PC-9 (cell line): ENCODE measurements at regions not wholly inside any gene's neighbourhood (a gene's known extent, or its start where the extent isn't known, plus 50 kb on each side); places are given as distances from the start of the nearest gene placed in this dataset.

ENCODE experiments used
- BruUV-seq: library from RNA; stranded (reverse); fragments of 400-500 nt; replicated peaks from 2 replicates; lab custom pipeline; 2021; lab: Mats Ljungman, UMichigan
- CTCF ChIA-PET: fragments of 300-600 bp; sonication (Branson Sonifier 250); formaldehyde crosslinking; loops from one replicate; lab custom pipeline; 2022; ENCODE audit warnings: antibody characterized with exemption; lab: Charles Lee
- POLR2A ChIA-PET: fragments of 300-600 bp; sonication (Branson Sonifier 250); formaldehyde crosslinking; loops from one replicate; lab custom pipeline; 2022; ENCODE audit warnings: antibody characterized with exemption; ENCODE audit not compliant: unreplicated experiment; lab: Charles Lee
- DNase-seq, 2 experiments: peaks; one replicate each; pipeline versions ENCODE4 v3.0.0 to v3.0.0-alpha.2; 2015 to 2022; ENCODE audit warnings: mixed read lengths in 1 of 2
- H2AFZ ChIP-seq: fragments of 200-600 bp; sonication (generic); 2 replicates; pipeline ENCODE4 v1.8.1; 2017; ENCODE audit warnings: antibody characterized with exemption
- H3F3A ChIP-seq: fragments of 200-600 bp; sonication (generic); 2 replicates; pipeline ENCODE4 v1.8.1; 2017; ENCODE audit warnings: antibody characterized with exemption, mild to moderate bottlenecking, low read depth; ENCODE audit not compliant: insufficient read depth
- H3K27ac ChIP-seq: fragments of 200-600 bp; sonication (generic); 2 replicates; pipeline ENCODE4 v1.6.1; 2016; ENCODE audit warnings: mixed run types
- H3K27me3 ChIP-seq: fragments of 200-600 bp; sonication (generic); 2 replicates; pipeline ENCODE4 v1.6.1; 2016; ENCODE audit warnings: low read depth, mixed run types; ENCODE audit not compliant: insufficient read depth
- H3K36me3 ChIP-seq: fragments of 200-600 bp; sonication (generic); 2 replicates; pipeline ENCODE4 v1.6.1; 2016; ENCODE audit warnings: low read depth, mixed run types
- H3K4me1 ChIP-seq: fragments of 200-600 bp; sonication (generic); replicated peaks from 2 replicates; pipeline ENCODE4 v1.6.1; 2016; ENCODE audit warnings: mixed run types; ENCODE audit not compliant: insufficient read depth
- H3K4me2 ChIP-seq: fragments of 200-600 bp; sonication (generic); 2 replicates; pipeline ENCODE4 v1.6.1; 2017; ENCODE audit warnings: mixed run types
- H3K4me3 ChIP-seq: fragments of 200-600 bp; sonication (generic); 2 replicates; pipeline ENCODE4 v1.6.1; 2016; ENCODE audit warnings: mixed run types
- H3K79me2 ChIP-seq: fragments of 200-600 bp; sonication (generic); 2 replicates; pipeline ENCODE4 v1.6.1; 2017; ENCODE audit warnings: low read depth, mixed run types
- H3K9me2 ChIP-seq: fragments of 200-600 bp; sonication (generic); 2 replicates; pipeline ENCODE4 v1.8.1; 2017; ENCODE audit warnings: mild to moderate bottlenecking; ENCODE audit not compliant: insufficient read depth
- H3K9me3 ChIP-seq: fragments of 200-600 bp; sonication (generic); 2 replicates; pipeline ENCODE4 v1.8.1; 2016; ENCODE audit warnings: low read depth; ENCODE audit not compliant: insufficient read depth
- H4K20me1 ChIP-seq: fragments of 200-600 bp; sonication (generic); 2 replicates; pipeline ENCODE4 v1.8.1; 2017; ENCODE audit not compliant: insufficient read depth
- EZH2 ChIP-seq: fragments of 200-600 bp; sonication (generic); IDR thresholded peaks from 2 replicates; pipeline ENCODE4 v1.8.0; 2017; ENCODE audit warnings: antibody characterized with exemption, low read depth
- intact Hi-C: fragments of 100-400 bp; cut with micrococcal nuclease; formaldehyde crosslinking; loops from one replicate; pipeline ENCODE4 v1.10.0; 2022; ENCODE audit not compliant: unreplicated experiment
- TF ChIP-seq, protein P1 (sequence below): fragments of 200-600 bp; sonication (generic); conservative IDR thresholded peaks from 2 replicates; pipeline ENCODE4 v1.6.1; 2017; ENCODE audit warnings: mixed run types, antibody characterized with exemption, mild to moderate bottlenecking, moderate library complexity

- Histone ChIP-seq H3K4me2 (no peak overlapping the region), H3K27ac (no peak overlapping the region), H3K36me3 (no peaks in the 10 kb centered on the region), H3F3A (0 out of 2 replicates have a peak, but pooled peaks cover 4% of the 10 kb centered on the region), H3K9me3 (no peaks in the 10 kb centered on the region), H2AFZ (no peak overlapping the region), H3K27me3 (no peaks in the 10 kb centered on the region), H3K79me2 (no peaks in the 10 kb centered on the region), H4K20me1 (no peaks in the 10 kb centered on the region), H3K9me2 (no peaks in the 10 kb centered on the region), H3K4me3 (no peak overlapping the region), H3K4me1 (peaks cover 27% of the 10 kb centered on the region)
- POLR2A ChIA-PET = no interaction called here
- no peak for TF ChIP-seq EZH2
- TF ChIP-seq, protein P1, sequence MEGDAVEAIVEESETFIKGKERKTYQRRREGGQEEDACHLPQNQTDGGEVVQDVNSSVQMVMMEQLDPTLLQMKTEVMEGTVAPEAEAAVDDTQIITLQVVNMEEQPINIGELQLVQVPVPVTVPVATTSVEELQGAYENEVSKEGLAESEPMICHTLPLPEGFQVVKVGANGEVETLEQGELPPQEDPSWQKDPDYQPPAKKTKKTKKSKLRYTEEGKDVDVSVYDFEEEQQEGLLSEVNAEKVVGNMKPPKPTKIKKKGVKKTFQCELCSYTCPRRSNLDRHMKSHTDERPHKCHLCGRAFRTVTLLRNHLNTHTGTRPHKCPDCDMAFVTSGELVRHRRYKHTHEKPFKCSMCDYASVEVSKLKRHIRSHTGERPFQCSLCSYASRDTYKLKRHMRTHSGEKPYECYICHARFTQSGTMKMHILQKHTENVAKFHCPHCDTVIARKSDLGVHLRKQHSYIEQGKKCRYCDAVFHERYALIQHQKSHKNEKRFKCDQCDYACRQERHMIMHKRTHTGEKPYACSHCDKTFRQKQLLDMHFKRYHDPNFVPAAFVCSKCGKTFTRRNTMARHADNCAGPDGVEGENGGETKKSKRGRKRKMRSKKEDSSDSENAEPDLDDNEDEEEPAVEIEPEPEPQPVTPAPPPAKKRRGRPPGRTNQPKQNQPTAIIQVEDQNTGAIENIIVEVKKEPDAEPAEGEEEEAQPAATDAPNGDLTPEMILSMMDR = no peak
- DNase-seq = no peak
- CTCF ChIA-PET = no interaction called here
- intact Hi-C loops = no loop called here
- no TSS peak for BruUV-seq
Measured at GRCh38 chr17:68790492-68790891, 164.7 kb downstream of the ABCA8 start.

GRCh38 chr17:68789203-68789962, 165.8 kb downstream of the ABCA8 start:
- no peaks in the 10 kb centered on the region for H3K9me3 ChIP-seq
- no peaks in the 10 kb centered on the region for H3K9me2 ChIP-seq
- H2AFZ ChIP-seq = no peak overlapping the region
- H4K20me1 ChIP-seq = no peaks in the 10 kb centered on the region
- no peak overlapping the region for H3K4me3 ChIP-seq
- H3K79me2 ChIP-seq = no peaks in the 10 kb centered on the region
- BruUV-seq = no TSS peak
- intact Hi-C loops = no loop called here
- H3K4me2 ChIP-seq = no peak overlapping the region
- H3K27ac ChIP-seq = no peak overlapping the region
- TF ChIP-seq, protein P1 = no peak
- TF ChIP-seq EZH2 = no peak
- POLR2A ChIA-PET = no interaction called here
- peaks cover 17% of the 10 kb centered on the region for H3K4me1 ChIP-seq
- H3F3A ChIP-seq = 0 out of 2 replicates have a peak, but pooled peaks cover 3% of the 10 kb centered on the region
- no peaks in the 10 kb centered on the region for H3K36me3 ChIP-seq
- DNase-seq = no peak
- CTCF ChIA-PET = no interaction called here
- H3K27me3 ChIP-seq = no peaks in the 10 kb centered on the region

DNA sequence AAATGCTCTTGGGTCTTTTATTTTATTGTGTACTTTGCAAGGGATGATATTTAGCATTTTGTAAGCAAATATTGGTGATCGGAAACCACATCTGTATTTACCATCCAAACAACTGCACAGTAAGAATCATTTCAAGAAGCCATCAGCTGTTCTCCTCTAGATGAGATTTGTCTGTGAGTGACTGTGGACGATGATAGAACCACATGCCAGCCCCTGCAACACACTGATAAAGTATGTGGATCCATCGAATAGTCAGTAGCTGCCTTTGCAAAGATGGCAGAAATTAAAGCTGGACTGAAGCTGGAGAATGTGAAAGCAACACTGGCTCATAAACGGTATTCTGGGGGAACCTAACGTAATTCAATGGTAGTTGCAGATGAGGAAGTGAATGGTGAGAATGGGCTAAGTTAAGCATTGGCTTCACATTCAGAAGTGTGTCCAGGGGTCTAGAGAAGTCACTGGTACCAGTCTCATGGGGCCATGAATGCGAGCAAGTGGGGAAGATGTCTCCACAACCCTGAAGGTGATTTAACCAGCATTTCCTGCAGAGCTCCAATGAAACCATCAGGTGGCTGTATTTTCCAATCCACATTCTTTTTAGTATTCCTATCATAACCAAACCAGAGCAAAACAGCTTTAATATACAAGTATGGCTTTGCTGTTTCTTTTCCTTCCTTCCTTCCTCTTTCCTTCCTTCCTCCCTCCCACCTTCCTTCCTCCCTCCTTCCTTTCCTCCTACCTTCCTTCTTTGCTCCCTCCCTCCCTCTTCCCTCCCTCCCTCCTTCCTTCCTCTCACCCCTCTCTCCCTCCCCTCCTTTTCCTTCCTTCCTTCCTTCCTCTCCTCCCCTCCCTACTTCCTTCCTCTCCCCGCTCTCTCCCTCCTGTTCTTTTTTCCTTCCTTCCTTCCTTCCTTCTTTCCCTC, 169.4 kb downstream of the ABCA8 start:
- Histone ChIP-seq H3K27me3 (no peaks in the 10 kb centered on the region), H2AFZ (peak overlapping the region; percentile 29; the same call in 1 of the 2 replicates), H3F3A (no peaks in the 10 kb centered on the region), H3K79me2 (no peaks in the 10 kb centered on the region), H3K27ac (no peak overlapping the region), H3K4me2 (no peak overlapping the region), H3K4me1 (peaks cover 8% of the 10 kb centered on the region), H3K9me2 (no peaks in the 10 kb centered on the region), H3K4me3 (no peak overlapping the region), H3K9me3 (peaks cover 6% of the 10 kb centered on the region; the same call in 1 of the 2 replicates), H4K20me1 (no peaks in the 10 kb centered on the region), H3K36me3 (no peaks in the 10 kb centered on the region)
- POLR2A ChIA-PET = interaction anchor here (0.6 kb wide), 1 partner anchor 126 kb away, joined by 3 read pairs; no protein-coding TSS in a partner anchor
- intact Hi-C loops = no loop called here
- CTCF ChIA-PET = interaction anchor here (0.6 kb wide), 1 partner anchor 79 kb away, joined by 21 read pairs; no protein-coding TSS in a partner anchor
- no peak for TF ChIP-seq EZH2
- TF ChIP-seq, protein P1 = no peak
- DNase-seq = no peak
- BruUV-seq = no TSS peak
